Endothelial cell of umbilical vein (primary cell): ENCODE measurements at regions not wholly inside any gene's neighbourhood (a gene's known extent, or its start where the extent isn't known, plus 50 kb on each side); places are given as distances from the start of the nearest gene placed in this dataset.

Experiments used
- BruUV-seq: library from RNA; stranded (reverse); fragments of 400-500 nt; replicated peaks from 2 replicates; lab custom pipeline; 2021; lab: Mats Ljungman, UMichigan
- CTCF ChIA-PET: fragments of 300-600, 350-600 bp; sonication (Branson Sonifier 250); formaldehyde crosslinking; loops from one replicate; lab custom pipeline; 2021; ENCODE audit warnings: antibody characterized with exemption, inconsistent platforms; lab: Charles Lee
- POLR2A ChIA-PET: fragments of 300-600, 350-600 bp; sonication (Branson Sonifier 250); formaldehyde crosslinking; loops from one replicate; lab custom pipeline; 2021; ENCODE audit warnings: antibody characterized with exemption, inconsistent platforms; lab: Charles Lee
- DNase-seq: peaks from one replicate; pipeline ENCODE4 v3.0.0-alpha.2; 2011; ENCODE audit warnings: low read depth, low spot score
- FAIRE-seq: peaks from 2 replicates; lab custom pipeline; 2011; peaks lifted over from hg19 to GRCh38; lab: Jason Lieb, UNC
- H2AFZ ChIP-seq: 2 replicates; pipeline ENCODE4 v1.6.0; 2012; ENCODE audit warnings: low read depth, low read length, control low read depth, inconsistent platforms
- H3K27ac ChIP-seq: 2 replicates; pipeline ENCODE4 v1.5.1; 2011; ENCODE audit warnings: low read depth, mild to moderate bottlenecking, control low read depth, low read length, moderate library complexity; ENCODE audit not compliant: insufficient read depth
- H3K27me3 ChIP-seq, 2 experiments: 2 replicates each; pipeline versions ENCODE4 v1.6.0 to v1.6.1; 2011; ENCODE audit warnings: low read length in 2 of 2, mixed read lengths in 1 of 2; ENCODE audit not compliant: control insufficient read depth in 2 of 2, insufficient read depth in 2 of 2
- H3K36me3 ChIP-seq, 2 experiments: 2 replicates in 1 of 2; 3 replicates in 1 of 2; pipeline ENCODE4 v1.5.1; 2011; ENCODE audit warnings: low read length in 2 of 2, mild to moderate bottlenecking in 1 of 2, moderate library complexity in 1 of 2; ENCODE audit not compliant: control insufficient read depth in 2 of 2, insufficient read depth in 2 of 2; ENCODE audit errors: extremely low read depth in 1 of 2
- H3K4me1 ChIP-seq: 3 replicates; pipeline ENCODE4 v1.5.1; 2011; ENCODE audit warnings: mild to moderate bottlenecking, low read length; ENCODE audit not compliant: control insufficient read depth, insufficient read depth; ENCODE audit errors: extremely low read depth
- H3K4me2 ChIP-seq: 2 replicates; pipeline ENCODE4 v1.6.1; 2011; ENCODE audit warnings: low read length, control low read depth, mixed read lengths; ENCODE audit not compliant: insufficient read depth
- H3K4me3 ChIP-seq, 3 experiments: fragments of 200-600 bp in 1 of 3; sonication (generic), shearing (Covaris generic) in 1 of 3; replicated peaks in 1 of 3; 2 replicates each; pipeline ENCODE4 v1.5.1; 2011 to 2016; ENCODE audit warnings: control low read depth in 3 of 3, low read length in 3 of 3, mild to moderate bottlenecking in 2 of 3, inconsistent platforms in 1 of 3, low read depth in 1 of 3, moderate library complexity in 1 of 3; ENCODE audit not compliant: insufficient read depth in 1 of 3
- H3K79me2 ChIP-seq: 2 replicates; pipeline ENCODE4 v1.6.0; 2012; ENCODE audit warnings: low read length, inconsistent platforms; ENCODE audit not compliant: control insufficient read depth, insufficient read depth
- H3K9ac ChIP-seq: replicated peaks from 2 replicates; pipeline ENCODE3; 2011; ENCODE audit warnings: low read length, control low read depth; ENCODE audit not compliant: insufficient read depth; ENCODE audit errors: extremely low read depth
- H3K9me1 ChIP-seq: replicated peaks from 3 replicates; pipeline ENCODE4 v1.6.0; 2011; ENCODE audit warnings: mild to moderate bottlenecking, low read length; ENCODE audit not compliant: control insufficient read depth, insufficient read depth; ENCODE audit errors: extremely low read depth
- H3K9me3 ChIP-seq: replicated peaks from 2 replicates; pipeline ENCODE4 v1.5.1; 2012; ENCODE audit warnings: low read length, inconsistent platforms; ENCODE audit not compliant: control insufficient read depth, insufficient read depth
- H4K20me1 ChIP-seq: replicated peaks from 2 replicates; pipeline ENCODE3; 2011; ENCODE audit warnings: mild to moderate bottlenecking, low read length; ENCODE audit not compliant: control insufficient read depth, insufficient read depth; ENCODE audit errors: extremely low read depth
- CTCF ChIP-seq, 2 donors: IDR thresholded peaks; 1 replicate in 1 of 2; 2 replicates in 1 of 2; pipeline ENCODE4 v1.5.1; 2011; ENCODE audit warnings: low read length in 2 of 2, mild to moderate bottlenecking in 2 of 2, moderate library complexity in 2 of 2, control low read depth in 1 of 2, inconsistent platforms in 1 of 2, low read depth in 1 of 2; ENCODE audit not compliant: insufficient read depth in 1 of 2; ENCODE audit errors: extremely low read depth in 1 of 2
- EZH2 ChIP-seq: IDR thresholded peaks from 2 replicates; pipeline ENCODE4 v1.6.1; 2012; ENCODE audit warnings: borderline replicate concordance, low read depth, mild to moderate bottlenecking, moderate library complexity, low read length, inconsistent platforms; ENCODE audit not compliant: severe bottlenecking
- FOS ChIP-seq: IDR thresholded peaks from 2 replicates; pipeline ENCODE4 v1.6.1; 2011; ENCODE audit warnings: mild to moderate bottlenecking, low read length, moderate library complexity, borderline replicate concordance; ENCODE audit not compliant: insufficient read depth
- GATA2 ChIP-seq: IDR thresholded peaks from 2 replicates; pipeline ENCODE4 v1.7.0; 2011; ENCODE audit warnings: low read depth, mild to moderate bottlenecking, moderate library complexity, mixed read lengths, low read length; ENCODE audit not compliant: insufficient read length, insufficient read depth
- JUN ChIP-seq: IDR thresholded peaks from 2 replicates; pipeline ENCODE4 v1.6.1; 2011; ENCODE audit warnings: borderline replicate concordance, low read depth; ENCODE audit not compliant: insufficient read length, insufficient read depth
- MAX ChIP-seq: IDR thresholded peaks from 2 replicates; pipeline ENCODE4 v1.6.1; 2011; ENCODE audit not compliant: insufficient read depth, insufficient read length
- MYC ChIP-seq: IDR thresholded peaks from one replicate; pipeline ENCODE4 v1.6.1; 2011; ENCODE audit warnings: mild to moderate bottlenecking, low read depth, low read length
- POLR2A ChIP-seq: IDR thresholded peaks from 2 replicates; pipeline ENCODE4 v1.6.1; 2012; ENCODE audit warnings: low read depth, mild to moderate bottlenecking, control low read depth, low read length
- POLR2AphosphoS5 ChIP-seq: IDR thresholded peaks from 2 replicates; pipeline ENCODE4 v1.6.1; 2012; ENCODE audit warnings: low read depth, mild to moderate bottlenecking, control low read depth, low read length, moderate library complexity; ENCODE audit not compliant: insufficient read depth
- dilution Hi-C: fragments of 300-500 bp; cut with MboI; formaldehyde crosslinking; loops from one replicate; pipeline ENCODE4 v1.15.0; 2019; ENCODE audit warnings: low sequenced_read_pairs; ENCODE audit not compliant: extremely low pct_ligation_motif_present
- intact Hi-C: fragments of 100-400 bp; cut with micrococcal nuclease; formaldehyde crosslinking; loops from one replicate; pipeline ENCODE4 v1.10.0; 2022

GRCh38 chr15:87707566-87708130, 548.9 kb downstream of the NTRK3 start:
- H3K9me3 ChIP-seq = peaks cover 2% of the 10 kb centered on the region
- DNase-seq = no peak
- no peaks in the 10 kb centered on the region for H3K36me3 ChIP-seq
- H3K4me3 ChIP-seq = no peak overlapping the region
- no peaks in the 10 kb centered on the region for H3K27me3 ChIP-seq
- H4K20me1 ChIP-seq = no peaks in the 10 kb centered on the region
- no TSS peak for BruUV-seq
- H2AFZ ChIP-seq = no peak overlapping the region
- FAIRE-seq = no peak
- ChIA-PET POLR2A (no interaction called here), CTCF (no interaction called here)
- H3K9me1 ChIP-seq = no peaks in the 10 kb centered on the region
- intact Hi-C loops (no loop called here), dilution Hi-C loops (no loop called here)
- H3K27ac ChIP-seq = no peak overlapping the region
- no peak overlapping the region for H3K4me2 ChIP-seq
- H3K9ac ChIP-seq = no peak overlapping the region
- H3K79me2 ChIP-seq = no peaks in the 10 kb centered on the region
- TF ChIP-seq POLR2A (no peak), CTCF (IDR thresholded peaks at IDR 0.05; ENCODE audit: extremely low read depth in 1 of 2, insufficient read depth in 1 of 2, low read depth in 1 of 2, low read length in 2 of 2) (no peak), POLR2AphosphoS5 (no peak), GATA2 (no peak), MYC (no peak), MAX (no peak)
- H3K4me1 ChIP-seq = no peaks in the 10 kb centered on the region

GRCh38 chr15:87707071-87707470, 549.5 kb downstream of the NTRK3 start:
- Histone ChIP-seq H3K27me3 (no peaks in the 10 kb centered on the region), H3K79me2 (no peaks in the 10 kb centered on the region), H3K9me3 (peaks cover 2% of the 10 kb centered on the region), H3K9ac (no peak overlapping the region), H3K36me3 (no peaks in the 10 kb centered on the region), H3K27ac (no peak overlapping the region), H3K4me1 (no peaks in the 10 kb centered on the region), H3K4me2 (no peak overlapping the region), H3K9me1 (no peaks in the 10 kb centered on the region), H4K20me1 (no peaks in the 10 kb centered on the region), H2AFZ (no peak overlapping the region), H3K4me3 (no peak overlapping the region)
- intact Hi-C loops (no loop called here), dilution Hi-C loops (no loop called here)
- DNase-seq (no peak), FAIRE-seq (no peak)
- BruUV-seq = no TSS peak
- ChIA-PET CTCF (no interaction called here), POLR2A (no interaction called here)
- TF ChIP-seq EZH2 (no peak), JUN (no peak), MAX (no peak), MYC (no peak), FOS (no peak), POLR2AphosphoS5 (no peak), POLR2A (no peak), GATA2 (no peak), CTCF (IDR thresholded peaks at IDR 0.05; ENCODE audit: extremely low read depth in 1 of 2, insufficient read depth in 1 of 2, low read depth in 1 of 2, low read length in 2 of 2) (no peak)
